ENCODE measurements at regions not wholly inside any gene's neighbourhood (a gene's known extent, or its start where the extent isn't known, plus 50 kb on each side); places are given as distances from the start of the nearest gene placed in this dataset.

GRCh38 chr20:57059055-57059596, 207.3 kb downstream of the BMP7 start:
- peak overlapping the region; percentile 63 for H3K27ac Mint-ChIP-seq
- H3K4me1 Mint-ChIP-seq (ENCODE audit: low read depth): peaks cover 6% of the 10 kb centered on the region
- no peaks in the 10 kb centered on the region for H3K9me3 Mint-ChIP-seq
- H3K36me3 Mint-ChIP-seq (ENCODE audit: low read depth): no peaks in the 10 kb centered on the region
- no peak overlapping the region for H3K4me3 Mint-ChIP-seq
- H3K27me3 Mint-ChIP-seq (ENCODE audit: low read depth): peaks cover 4% of the 10 kb centered on the region

GRCh38 chr20:57060407-57061050, 205.9 kb downstream of the BMP7 start:
- Mint-ChIP-seq H3K36me3 (ENCODE audit: low read depth) (no peaks in the 10 kb centered on the region), H3K27ac (no peak overlapping the region), H3K4me1 (ENCODE audit: low read depth) (peaks cover 6% of the 10 kb centered on the region), H3K9me3 (no peaks in the 10 kb centered on the region), H3K27me3 (ENCODE audit: low read depth) (peaks cover 7% of the 10 kb centered on the region), H3K4me3 (no peak overlapping the region)

GRCh38 chr20:57061051-57061900, 205.2 kb downstream of the BMP7 start:
- H3K4me1 Mint-ChIP-seq (ENCODE audit: low read depth): peaks cover 6% of the 10 kb centered on the region
- no peaks in the 10 kb centered on the region for H3K9me3 Mint-ChIP-seq
- H3K36me3 Mint-ChIP-seq (ENCODE audit: low read depth): no peaks in the 10 kb centered on the region
- no peak overlapping the region for H3K4me3 Mint-ChIP-seq
- H3K27me3 Mint-ChIP-seq (ENCODE audit: low read depth): peaks cover 7% of the 10 kb centered on the region
- H3K27ac Mint-ChIP-seq: no peak overlapping the region

- H3K27me3 Mint-ChIP-seq (ENCODE audit: low read depth): peaks cover 10% of the 10 kb centered on the region
Measured at GRCh38 chr20:57062241-57062640, 204.2 kb downstream of the BMP7 start.

GRCh38 chr20:57062696-57063270, 203.7 kb downstream of the BMP7 start:
- H3K27ac Mint-ChIP-seq: no peak overlapping the region
- peaks cover 6% of the 10 kb centered on the region for H3K4me1 Mint-ChIP-seq (ENCODE audit: low read depth)
- no peak overlapping the region for H3K4me3 Mint-ChIP-seq
- H3K27me3 Mint-ChIP-seq (ENCODE audit: low read depth): peaks cover 10% of the 10 kb centered on the region
- H3K9me3 Mint-ChIP-seq: no peaks in the 10 kb centered on the region
- H3K36me3 Mint-ChIP-seq (ENCODE audit: low read depth): no peaks in the 10 kb centered on the region

More at GRCh38 chr20:57062241-57062640, 204.2 kb downstream of the BMP7 start:
- Mint-ChIP-seq H3K27ac (no peak overlapping the region), H3K4me3 (no peak overlapping the region), H3K36me3 (ENCODE audit: low read depth) (no peaks in the 10 kb centered on the region), H3K9me3 (no peaks in the 10 kb centered on the region), H3K4me1 (ENCODE audit: low read depth) (peaks cover 6% of the 10 kb centered on the region)

GRCh38 chr20:57064836-57065235, 201.6 kb downstream of the BMP7 start:
- no peaks in the 10 kb centered on the region for H3K9me3 Mint-ChIP-seq
- no peak overlapping the region for H3K27ac Mint-ChIP-seq
- H3K36me3 Mint-ChIP-seq (ENCODE audit: low read depth): no peaks in the 10 kb centered on the region
- no peaks in the 10 kb centered on the region for H3K4me1 Mint-ChIP-seq (ENCODE audit: low read depth)
- no peak overlapping the region for H3K4me3 Mint-ChIP-seq
- H3K27me3 Mint-ChIP-seq (ENCODE audit: low read depth): peaks cover 16% of the 10 kb centered on the region

GRCh38 chr20:57065646-57066045, 200.8 kb downstream of the BMP7 start:
- Mint-ChIP-seq H3K9me3 (no peaks in the 10 kb centered on the region), H3K36me3 (ENCODE audit: low read depth) (no peaks in the 10 kb centered on the region), H3K4me1 (ENCODE audit: low read depth) (no peaks in the 10 kb centered on the region), H3K27me3 (ENCODE audit: low read depth) (peaks cover 16% of the 10 kb centered on the region), H3K4me3 (no peak overlapping the region), H3K27ac (no peak overlapping the region)

- Mint-ChIP-seq H3K4me3 (no peak overlapping the region), H3K27me3 (ENCODE audit: low read depth) (peaks cover 19% of the 10 kb centered on the region), H3K36me3 (ENCODE audit: low read depth) (no peaks in the 10 kb centered on the region), H3K27ac (no peak overlapping the region), H3K9me3 (no peaks in the 10 kb centered on the region), H3K4me1 (ENCODE audit: low read depth) (no peaks in the 10 kb centered on the region)
Measured at GRCh38 chr20:57066126-57066900, 200.1 kb downstream of the BMP7 start.

- Mint-ChIP-seq H3K4me1 (ENCODE audit: low read depth) (no peaks in the 10 kb centered on the region), H3K27ac (no peak overlapping the region), H3K9me3 (no peaks in the 10 kb centered on the region), H3K36me3 (ENCODE audit: low read depth) (no peaks in the 10 kb centered on the region), H3K27me3 (ENCODE audit: low read depth) (peaks cover 21% of the 10 kb centered on the region), H3K4me3 (no peak overlapping the region)
Measured at GRCh38 chr20:57069442-57069841, 197.0 kb downstream of the BMP7 start.

GRCh38 chr20:57070296-57070695, 196.1 kb downstream of the BMP7 start:
- Mint-ChIP-seq H3K36me3 (ENCODE audit: low read depth) (no peaks in the 10 kb centered on the region), H3K27me3 (ENCODE audit: low read depth) (peaks cover 18% of the 10 kb centered on the region), H3K9me3 (no peaks in the 10 kb centered on the region), H3K27ac (no peak overlapping the region), H3K4me1 (ENCODE audit: low read depth) (no peaks in the 10 kb centered on the region), H3K4me3 (no peak overlapping the region)

- Mint-ChIP-seq H3K4me1 (ENCODE audit: low read depth) (no peaks in the 10 kb centered on the region), H3K36me3 (ENCODE audit: low read depth) (no peaks in the 10 kb centered on the region), H3K4me3 (no peak overlapping the region), H3K27ac (no peak overlapping the region), H3K27me3 (ENCODE audit: low read depth) (peaks cover 18% of the 10 kb centered on the region), H3K9me3 (no peaks in the 10 kb centered on the region)
Measured at GRCh38 chr20:57071283-57071731, 195.1 kb downstream of the BMP7 start.

GRCh38 chr20:57071954-57072583, 194.4 kb downstream of the BMP7 start:
- Mint-ChIP-seq H3K4me1 (ENCODE audit: low read depth) (no peaks in the 10 kb centered on the region), H3K27ac (no peak overlapping the region), H3K27me3 (ENCODE audit: low read depth) (peaks cover 16% of the 10 kb centered on the region), H3K9me3 (peaks cover 4% of the 10 kb centered on the region), H3K4me3 (no peak overlapping the region), H3K36me3 (ENCODE audit: low read depth) (no peaks in the 10 kb centered on the region)

GRCh38 chr20:57073402-57073801, 193.0 kb downstream of the BMP7 start:
- Mint-ChIP-seq H3K27ac (no peak overlapping the region), H3K9me3 (peaks cover 6% of the 10 kb centered on the region), H3K4me1 (ENCODE audit: low read depth) (no peaks in the 10 kb centered on the region), H3K27me3 (ENCODE audit: low read depth) (peaks cover 9% of the 10 kb centered on the region), H3K4me3 (no peak overlapping the region), H3K36me3 (ENCODE audit: low read depth) (no peaks in the 10 kb centered on the region)

- no peak overlapping the region for H3K27ac Mint-ChIP-seq
- no peak overlapping the region for H3K4me3 Mint-ChIP-seq
- peaks cover 14% of the 10 kb centered on the region for H3K9me3 Mint-ChIP-seq
- no peaks in the 10 kb centered on the region for H3K4me1 Mint-ChIP-seq (ENCODE audit: low read depth)
- H3K36me3 Mint-ChIP-seq (ENCODE audit: low read depth): no peaks in the 10 kb centered on the region
- peaks cover 9% of the 10 kb centered on the region for H3K27me3 Mint-ChIP-seq (ENCODE audit: low read depth)
Measured at GRCh38 chr20:57074386-57074785, 192.1 kb downstream of the BMP7 start.

Measured in T-helper 1 cell treated with Interleukin-12 subunit alpha and Interleukin-12 subunit beta and Interleukin-4 antibody, amounts not matched to agents 30 μg/mL and 1 μg/mL, for 36 hours (primary cell).